DMS114 treated with DMSO at 0.1 percent for 48 hours (cell line): ENCODE measurements at regions not wholly inside any gene's neighbourhood (a gene's known extent, or its start where the extent isn't known, plus 50 kb on each side); places are given as distances from the start of the nearest gene placed in this dataset.

Experiments used
- DNase-seq: peaks from one replicate; lab custom pipeline; 2025; ENCODE audit not compliant: unreplicated experiment; lab: John Stamatoyannopoulos, UW

GRCh38 chr16:31700530-31701388, 172.8 kb upstream of the ZNF267 start:
- DNase-seq, result peak; percentile 22

DNA sequence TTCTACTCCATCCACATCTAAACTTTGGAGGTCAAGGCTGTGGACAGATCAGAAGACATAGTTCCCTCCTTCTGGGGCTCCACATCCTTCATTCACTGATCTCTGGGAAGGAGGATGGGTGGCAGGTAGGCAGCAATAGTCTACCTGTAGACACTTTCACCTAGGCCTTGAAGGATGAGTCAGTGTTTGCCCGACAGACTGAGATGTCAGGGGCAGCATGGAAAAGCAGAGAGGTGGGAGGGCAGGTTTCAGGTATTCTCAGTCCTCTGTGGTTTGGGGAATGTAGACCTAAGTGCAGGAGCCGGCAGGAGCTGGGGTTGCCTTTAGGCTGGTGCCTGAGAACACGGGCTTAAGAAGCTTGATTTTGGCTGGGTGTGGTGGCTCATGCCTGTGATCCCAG, 171.9 kb upstream of the ZNF267 start:
- DNase-seq, result no peak

GRCh38 chr16:31702796-31703195, 170.8 kb upstream of the ZNF267 start:
- no peak for DNase-seq

DNA sequence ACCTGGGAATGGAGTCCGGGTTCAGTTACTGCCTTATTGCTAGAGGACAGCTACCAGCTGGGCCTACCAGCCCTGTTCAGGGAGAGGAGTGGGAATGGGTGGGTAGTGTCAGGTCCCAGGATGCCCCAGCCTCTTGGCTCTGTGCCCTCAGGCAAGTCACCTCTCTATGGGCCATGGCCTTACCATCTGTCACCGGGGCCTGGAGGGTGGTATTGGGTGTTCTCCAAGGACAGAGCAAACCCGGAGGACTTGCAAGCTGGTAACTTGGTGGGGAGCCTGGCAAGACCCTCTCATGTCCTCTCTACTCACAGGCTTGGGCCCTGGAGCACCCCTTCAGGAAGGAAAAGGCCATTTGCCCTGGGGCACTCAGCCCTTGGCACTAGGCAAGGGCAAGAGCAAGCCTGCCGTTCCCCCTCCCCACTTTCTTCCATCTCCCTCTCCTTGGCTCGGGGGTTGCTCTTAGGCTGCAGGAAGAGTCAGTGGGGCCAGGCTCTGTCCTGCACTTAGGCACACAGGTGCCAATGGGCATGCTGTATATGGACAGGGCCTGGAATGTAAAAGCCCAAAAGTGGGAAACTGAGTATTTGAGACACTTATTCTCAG, 170.0 kb upstream of the ZNF267 start:
- DNase-seq, result no peak

DNA sequence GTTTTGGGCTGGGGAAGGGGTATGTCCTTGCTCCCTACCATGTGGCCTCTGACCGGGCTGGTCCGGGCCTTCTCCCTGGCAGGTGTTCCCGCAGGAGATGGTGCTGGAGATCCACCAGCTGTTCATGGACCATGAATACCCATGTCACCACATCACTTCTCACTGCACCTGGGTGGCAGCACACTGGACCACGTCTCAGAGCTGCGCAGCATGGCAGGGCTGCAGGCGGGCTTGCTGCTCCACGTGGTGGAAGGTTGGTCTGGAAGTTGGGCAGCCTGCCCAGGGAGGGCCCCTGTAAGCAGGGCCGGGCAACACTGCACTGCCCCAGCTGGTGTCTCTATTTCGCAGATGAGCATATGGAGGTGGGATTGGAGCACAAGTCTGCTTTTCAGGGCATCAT, 169.5 kb upstream of the ZNF267 start:
- DNase-seq, result no peak

GRCh38 chr16:31705371-31705770, 168.2 kb upstream of the ZNF267 start:
- DNase-seq, result no peak

GRCh38 chr16:31706318-31706717, 167.3 kb upstream of the ZNF267 start:
- DNase-seq, result no peak

- no peak for DNase-seq
These were observed 166.7 kb upstream of the ZNF267 start for GRCh38 chr16:31706925-31707324.

DNA sequence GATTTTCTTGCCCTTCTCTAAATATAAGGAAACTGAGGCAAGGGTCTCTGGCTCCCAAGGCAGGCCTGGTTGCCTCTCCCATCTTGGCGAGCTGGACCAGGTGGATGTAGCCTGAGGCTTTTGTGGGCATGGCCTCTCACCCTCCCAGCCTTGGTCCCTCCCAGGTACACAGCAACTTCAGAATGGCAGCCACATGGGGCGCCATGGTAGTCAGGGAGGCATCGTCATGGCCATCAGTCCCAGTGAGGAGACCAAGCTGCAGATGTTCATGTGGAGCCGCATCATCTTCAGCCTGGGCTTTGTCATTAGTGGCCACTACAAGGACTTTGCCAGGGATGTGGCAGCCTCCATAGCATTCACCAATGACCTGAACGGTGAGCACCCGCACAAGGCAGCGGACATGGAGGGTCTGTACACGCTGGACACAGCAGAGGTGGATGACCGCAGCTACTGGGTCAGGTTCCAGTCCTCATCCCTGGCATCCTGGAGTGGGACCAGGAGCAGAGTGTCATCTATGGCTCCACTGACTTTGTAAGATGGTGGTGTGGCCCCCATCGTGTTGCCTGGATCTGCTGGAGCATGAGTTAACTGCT, 165.8 kb upstream of the ZNF267 start:
- DNase-seq, result no peak

DNA sequence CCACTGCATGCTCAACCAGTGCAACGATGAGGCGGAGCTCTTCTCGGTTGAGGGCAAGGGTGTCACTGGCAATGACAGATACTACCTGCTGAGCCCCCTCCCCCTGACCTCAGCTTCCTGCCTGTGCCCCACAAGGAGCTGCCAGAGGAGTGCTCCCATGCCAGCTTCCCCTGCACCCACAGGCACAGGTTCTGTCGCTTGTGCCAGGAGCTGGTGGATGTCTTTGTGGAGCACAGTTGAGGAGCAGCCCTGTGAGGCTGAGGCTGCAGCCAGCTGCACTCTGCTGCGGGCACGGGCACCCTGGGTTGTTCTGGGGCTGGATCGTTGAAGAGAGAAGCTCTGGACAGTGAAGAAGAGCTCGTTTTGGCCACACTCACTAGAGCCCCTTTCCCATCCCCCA, 165.3 kb upstream of the ZNF267 start:
- no peak for DNase-seq

DNA sequence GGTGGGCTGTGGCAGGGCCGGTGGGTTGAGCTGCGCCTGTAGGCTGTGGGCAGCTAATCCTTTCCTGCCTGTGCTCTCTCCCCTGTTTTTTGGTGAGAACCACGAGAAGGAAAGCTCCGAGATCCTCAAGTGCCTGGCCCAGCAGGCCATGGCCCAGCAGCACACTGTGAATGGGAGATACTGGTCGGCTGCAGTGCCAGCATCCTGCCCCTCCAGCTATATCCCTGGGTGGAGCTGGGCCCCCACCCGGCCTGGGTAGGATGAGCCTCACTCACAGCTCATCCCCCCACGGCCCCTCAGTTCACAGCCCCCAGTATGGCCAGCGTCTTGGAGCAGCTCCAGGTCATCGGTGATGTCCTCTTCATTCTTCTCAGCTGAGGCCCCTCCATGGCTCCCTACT, 164.4 kb upstream of the ZNF267 start:
- no peak for DNase-seq

DNA sequence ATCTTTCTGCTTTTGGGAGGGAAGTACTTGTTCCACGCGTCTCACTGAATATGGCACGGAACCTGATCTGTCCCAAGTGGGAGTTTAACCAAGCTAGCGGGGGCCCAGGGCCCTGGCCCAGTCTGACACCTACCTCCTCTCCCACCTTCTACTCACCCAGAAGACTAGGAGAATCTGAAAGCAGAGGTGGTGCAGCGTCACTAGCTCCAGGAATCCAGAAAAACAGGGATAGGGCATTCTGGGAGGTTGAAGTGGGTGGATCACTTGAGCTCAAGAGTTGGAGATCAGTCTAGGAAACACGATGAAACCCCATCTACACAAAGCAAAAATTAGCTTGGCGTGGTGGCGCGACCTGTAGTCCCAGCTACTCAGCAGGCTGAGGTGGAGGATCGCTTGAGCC, 163.5 kb upstream of the ZNF267 start:
- no peak for DNase-seq

GRCh38 chr16:31710880-31711279, 162.7 kb upstream of the ZNF267 start:
- no peak for DNase-seq

DNA sequence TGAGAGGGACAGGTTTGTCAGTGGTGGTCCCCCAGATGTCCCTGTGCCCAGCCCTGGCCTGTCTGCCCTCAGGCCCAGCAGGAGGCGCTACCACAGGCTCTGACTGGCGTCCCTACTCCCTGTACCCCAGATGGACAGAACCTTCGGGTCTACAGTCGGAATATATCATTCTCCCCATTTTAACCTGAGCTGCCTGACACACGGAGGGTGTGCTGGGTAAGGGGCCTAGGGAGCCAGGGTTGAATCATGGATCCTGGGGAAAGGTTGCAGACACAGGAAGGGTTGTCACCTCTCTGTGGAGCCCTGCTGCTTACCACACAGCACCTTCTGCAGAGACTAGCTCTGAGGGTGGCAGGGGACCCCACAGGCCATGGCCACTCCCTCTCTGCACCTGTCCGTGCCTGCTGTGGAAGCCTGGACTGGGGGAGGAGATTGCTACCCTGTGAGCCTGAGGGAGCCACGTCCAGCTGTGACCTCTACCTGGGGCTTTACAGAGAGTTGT, 162.2 kb upstream of the ZNF267 start:
- no peak for DNase-seq

- DNase-seq, result no peak
These were observed 161.5 kb upstream of the ZNF267 start for GRCh38 chr16:31712064-31712540.

DNA sequence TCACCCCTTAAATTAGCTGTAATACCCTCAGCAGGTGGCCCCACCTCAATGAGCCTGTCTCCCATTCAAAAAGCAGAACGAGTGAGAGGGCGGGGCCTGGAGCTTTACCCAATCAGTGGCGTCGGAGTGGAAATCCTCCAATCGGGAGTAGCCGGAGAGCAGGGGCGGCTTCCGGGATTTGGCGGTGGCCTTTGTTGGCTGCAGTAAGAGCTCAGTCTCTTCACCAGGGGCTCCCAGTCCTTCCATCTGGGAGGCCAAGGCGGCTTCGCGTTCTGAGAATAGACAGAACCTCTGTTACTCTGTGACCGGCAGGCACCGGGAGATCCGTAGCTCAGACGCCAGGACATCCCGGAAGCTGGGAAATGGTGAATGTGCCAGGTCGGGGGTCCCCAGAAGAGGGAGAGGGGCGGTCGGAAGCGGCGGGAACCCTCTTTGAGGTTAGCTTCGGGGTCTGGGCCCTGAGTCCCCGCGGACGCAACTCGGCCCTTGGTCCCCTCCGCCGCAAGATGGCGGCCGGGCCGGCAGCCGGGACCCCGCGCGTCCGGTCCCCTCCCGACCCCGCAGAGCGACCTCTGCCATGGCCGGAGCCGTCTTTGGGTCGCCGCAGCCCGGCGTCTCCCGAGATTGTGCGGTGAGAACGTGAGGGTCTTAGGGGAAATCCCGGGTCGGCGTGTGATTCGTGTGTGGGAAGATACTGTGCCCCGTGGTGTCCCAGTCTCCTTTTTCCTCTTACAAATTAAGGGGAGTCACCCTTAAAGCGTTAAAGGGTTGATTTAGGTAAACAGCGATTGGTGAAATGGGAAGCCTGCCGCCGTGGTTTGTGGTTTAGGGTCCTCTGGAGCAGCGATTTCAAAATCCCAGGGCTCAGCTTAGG, 160.3 kb upstream of the ZNF267 start:
- peak; percentile 89 for DNase-seq

DNA sequence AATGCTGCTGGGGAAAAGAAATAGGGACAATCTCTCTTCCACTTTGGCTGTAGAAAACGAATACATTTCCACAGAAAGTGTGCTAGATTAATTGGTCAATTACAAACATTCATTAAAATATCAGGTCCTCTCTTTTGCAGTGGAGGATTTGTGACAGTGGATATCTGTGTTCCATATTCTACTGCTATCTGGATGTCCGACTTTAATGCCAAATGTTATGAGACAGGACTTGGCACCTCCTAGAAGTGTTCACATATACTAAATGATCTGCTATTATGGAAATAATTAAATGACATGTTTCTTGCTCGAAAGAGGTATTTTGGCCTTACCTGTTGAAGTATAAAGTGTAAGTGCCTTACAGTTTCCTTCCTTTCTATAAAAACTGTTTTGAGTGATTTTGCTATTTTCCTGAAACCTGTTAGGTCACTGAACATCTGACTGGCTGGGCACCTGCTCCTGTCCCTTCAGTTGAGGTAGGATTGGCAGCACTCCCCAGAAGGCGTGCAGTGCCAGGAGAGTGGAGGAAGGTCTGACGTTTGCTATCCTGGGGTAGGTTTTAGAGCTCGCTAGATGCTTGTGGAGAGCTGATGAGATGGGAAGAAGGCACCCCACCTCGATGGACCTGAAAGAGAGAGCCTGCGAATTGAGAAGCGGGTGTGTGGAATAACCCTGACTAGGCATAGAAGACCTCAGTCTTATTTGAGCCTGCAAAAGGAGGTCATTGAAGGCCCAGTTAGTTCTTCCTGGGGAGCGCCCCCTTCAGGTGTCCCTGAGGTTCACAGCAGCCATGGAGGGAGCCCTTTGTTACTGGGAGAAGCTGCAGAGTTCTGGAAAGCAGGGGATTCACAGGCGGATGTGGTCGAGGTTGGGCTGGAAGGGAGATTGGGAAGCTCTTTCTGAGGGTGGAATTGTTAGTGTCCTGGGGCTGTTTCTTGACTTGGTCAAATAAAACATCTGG, 159.4 kb upstream of the ZNF267 start:
- no peak for DNase-seq

GRCh38 chr16:31714903-31715504, 158.6 kb upstream of the ZNF267 start:
- no peak for DNase-seq

GRCh38 chr16:31715915-31716314, 157.7 kb upstream of the ZNF267 start:
- DNase-seq, result no peak
